SJCRH30 (cell line): ENCODE measurements at regions not wholly inside any gene's neighbourhood (a gene's known extent, or its start where the extent isn't known, plus 50 kb on each side); places are given as distances from the start of the nearest gene placed in this dataset.
A peak's percentile ranks its signal among the peaks of the same experiment; 100 is the strongest.
"Not testable (repeated sequence)": the region's sequence is repeated elsewhere in the genome, so short reads cannot be mapped to it uniquely, and the experiment has no call there.

Source experiments
- DNase-seq, 2 experiments: peaks; one replicate each; pipeline ENCODE4 v3.0.0-alpha.2; 2015 to 2020
- H3K27ac ChIP-seq: fragments of 250-450 bp; sonication (Bioruptor Pico); 2 replicates; pipeline ENCODE4 v1.5.1; 2020; ENCODE audit warnings: mild to moderate bottlenecking, moderate library complexity
- H3K27me3 ChIP-seq: fragments of 250-450 bp; sonication (Bioruptor Pico); 2 replicates; pipeline ENCODE4 v1.5.1; 2020; ENCODE audit warnings: mild to moderate bottlenecking, moderate library complexity
- H3K36me3 ChIP-seq: fragments of 250-450 bp; sonication (Bioruptor Pico); 2 replicates; pipeline ENCODE4 v1.5.1; 2020; ENCODE audit warnings: mild to moderate bottlenecking, moderate library complexity
- H3K4me1 ChIP-seq: fragments of 250-450 bp; sonication (Bioruptor Pico); 2 replicates; pipeline ENCODE4 v1.5.1; 2020; ENCODE audit warnings: mild to moderate bottlenecking, moderate library complexity
- H3K4me3 ChIP-seq: fragments of 250-450 bp; sonication (Bioruptor Pico); 2 replicates; pipeline ENCODE4 v1.5.1; 2020; ENCODE audit warnings: mild to moderate bottlenecking, moderate library complexity
- H3K9me3 ChIP-seq: fragments of 250-450 bp; sonication (Bioruptor Pico); replicated peaks from 2 replicates; pipeline ENCODE4 v1.5.1; 2020; ENCODE audit warnings: mild to moderate bottlenecking, moderate library complexity

DNA sequence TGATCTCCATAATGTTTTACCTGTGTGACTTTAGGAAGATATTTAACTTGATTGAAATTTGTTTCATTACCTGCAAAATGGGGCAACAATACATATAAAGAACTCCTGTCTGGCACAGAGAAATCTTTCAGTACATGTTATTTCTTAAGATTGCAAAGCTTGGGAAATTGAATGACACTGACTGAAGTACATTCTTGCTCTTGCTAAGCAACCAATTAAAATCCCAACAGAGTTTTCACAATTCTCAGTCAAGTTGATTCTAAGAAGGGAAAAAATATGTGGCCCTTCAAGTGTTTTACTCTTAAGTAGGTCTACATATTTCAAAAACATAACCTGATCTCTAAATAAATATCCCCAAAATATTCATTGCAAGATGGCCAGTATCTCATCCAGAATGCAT, 2187.0 kb upstream of the ACO1 start:
- DNase-seq = no peak
- Histone ChIP-seq H3K27me3 (no peaks in the 10 kb centered on the region), H3K9me3 (no peaks in the 10 kb centered on the region), H3K4me1 (no peaks in the 10 kb centered on the region), H3K36me3 (no peaks in the 10 kb centered on the region), H3K27ac (no peak overlapping the region), H3K4me3 (no peak overlapping the region)

DNA sequence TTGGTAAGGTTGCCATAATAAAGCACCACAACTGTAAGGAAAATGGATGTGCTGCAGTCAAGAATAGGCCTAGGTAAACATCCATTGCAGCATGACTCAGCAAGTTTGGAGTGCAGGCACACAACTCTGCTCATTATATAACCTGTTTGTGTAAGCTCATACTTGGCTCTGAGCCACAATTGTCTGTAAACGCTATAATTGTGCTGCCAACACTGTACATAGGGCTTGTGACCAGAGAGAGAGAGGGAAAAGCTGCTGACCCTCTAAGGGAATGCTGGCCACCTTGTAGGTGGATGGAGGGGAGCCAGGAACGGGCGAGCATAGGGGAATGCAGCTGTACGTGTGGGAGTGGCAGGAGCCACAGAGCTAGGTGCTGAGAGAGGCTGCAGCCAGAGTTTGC, 2186.5 kb upstream of the ACO1 start:
- no peak overlapping the region for H3K27ac ChIP-seq
- H3K9me3 ChIP-seq = no peaks in the 10 kb centered on the region
- no peaks in the 10 kb centered on the region for H3K36me3 ChIP-seq
- no peak overlapping the region for H3K4me3 ChIP-seq
- DNase-seq = peak; percentile 13 to 23
- no peaks in the 10 kb centered on the region for H3K27me3 ChIP-seq
- no peaks in the 10 kb centered on the region for H3K4me1 ChIP-seq

DNA sequence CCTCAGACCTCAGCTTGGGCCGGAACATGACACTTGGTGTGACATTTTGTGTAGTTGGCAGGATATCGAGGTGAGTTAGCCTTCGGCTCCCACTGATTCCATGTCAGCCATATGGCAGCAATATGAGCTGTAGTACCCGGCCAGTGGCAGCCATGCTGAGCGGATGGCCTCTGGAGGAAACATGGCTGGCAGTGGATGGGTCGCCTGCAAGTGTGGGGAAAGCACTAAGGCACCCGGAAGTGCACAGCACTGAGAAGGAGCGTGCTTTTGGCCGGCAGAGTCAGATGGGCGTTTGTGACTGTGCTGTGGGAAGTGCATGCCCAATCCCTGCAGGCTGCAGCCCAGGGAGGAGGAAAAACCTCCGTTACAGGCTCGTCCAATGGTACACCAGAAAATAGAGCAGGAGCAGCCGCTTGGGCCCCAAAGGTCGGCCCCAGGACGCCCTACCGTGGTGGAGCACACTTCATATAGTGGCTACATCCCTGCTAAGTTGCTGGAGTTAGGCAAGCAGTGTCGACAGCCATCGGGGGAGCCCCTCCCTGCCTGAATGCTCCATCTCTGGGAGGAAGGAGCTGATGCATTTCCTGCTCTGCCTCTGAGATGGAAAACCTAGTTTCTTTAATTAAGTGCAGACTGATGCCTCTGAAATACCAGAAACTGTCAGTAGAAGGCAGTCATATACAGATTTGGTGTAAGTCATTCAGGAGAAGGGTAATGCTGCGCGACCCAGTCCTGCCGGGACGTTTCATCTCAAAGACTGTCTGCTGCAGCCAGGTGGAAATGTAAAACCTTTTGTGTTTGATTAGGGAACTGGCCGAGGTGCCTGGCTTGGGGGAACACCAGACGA, 2185.8 kb upstream of the ACO1 start:
- no peak for DNase-seq
- Histone ChIP-seq H3K9me3 (no peaks in the 10 kb centered on the region), H3K4me3 (no peak overlapping the region), H3K36me3 (no peaks in the 10 kb centered on the region), H3K4me1 (no peaks in the 10 kb centered on the region), H3K27ac (no peak overlapping the region), H3K27me3 (no peaks in the 10 kb centered on the region)

DNA sequence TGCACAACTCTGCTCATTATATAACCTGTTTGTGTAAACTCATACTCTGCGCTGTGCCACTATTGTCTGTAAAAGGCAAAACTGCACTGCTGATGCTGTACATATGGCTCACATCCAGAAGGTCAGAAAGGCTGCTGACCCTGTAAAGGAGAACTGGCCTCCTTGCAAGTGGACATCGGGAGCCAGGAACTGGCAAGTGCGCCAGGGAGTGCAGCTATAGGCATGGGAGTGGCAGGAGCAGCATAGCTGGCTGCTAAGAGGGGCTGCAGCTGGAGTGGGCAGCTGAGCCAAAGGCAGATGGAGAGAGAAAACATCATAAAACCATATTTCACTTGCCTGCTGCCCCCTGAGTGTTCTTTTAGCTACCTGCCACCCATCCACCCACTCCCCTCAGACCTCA, 2183.4 kb upstream of the ACO1 start:
- H3K36me3 ChIP-seq = no peaks in the 10 kb centered on the region
- H3K9me3 ChIP-seq = no peaks in the 10 kb centered on the region
- no peaks in the 10 kb centered on the region for H3K27me3 ChIP-seq
- no peak overlapping the region for H3K27ac ChIP-seq
- no peak overlapping the region for H3K4me3 ChIP-seq
- H3K4me1 ChIP-seq = no peaks in the 10 kb centered on the region
- no peak for DNase-seq

DNA sequence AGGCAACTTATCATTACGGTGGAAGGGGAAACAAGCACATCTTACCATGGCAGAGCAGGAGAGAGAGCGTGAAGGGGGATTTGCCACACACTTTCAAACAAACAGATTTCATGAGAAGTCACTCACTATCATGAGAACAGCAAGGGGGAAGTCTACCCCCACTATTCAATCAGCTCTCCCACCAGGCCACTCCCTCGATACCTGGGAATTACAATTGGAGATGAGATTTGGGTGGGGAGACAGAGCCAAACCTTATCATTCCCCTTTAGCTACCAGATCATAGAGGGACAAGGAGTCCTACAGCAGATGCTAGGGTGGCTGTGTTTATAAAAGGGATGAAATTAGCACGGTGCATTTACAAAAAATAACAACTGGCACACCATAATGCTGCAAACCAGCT, 2149.4 kb upstream of the ACO1 start:
- Histone ChIP-seq H3K27me3 (no peaks in the 10 kb centered on the region), H3K4me3 (no peak overlapping the region), H3K4me1 (peaks cover 14% of the 10 kb centered on the region), H3K9me3 (no peaks in the 10 kb centered on the region), H3K27ac (peak overlapping the region; percentile 71), H3K36me3 (no peaks in the 10 kb centered on the region)
- DNase-seq = peak; percentile 30 to 63

DNA sequence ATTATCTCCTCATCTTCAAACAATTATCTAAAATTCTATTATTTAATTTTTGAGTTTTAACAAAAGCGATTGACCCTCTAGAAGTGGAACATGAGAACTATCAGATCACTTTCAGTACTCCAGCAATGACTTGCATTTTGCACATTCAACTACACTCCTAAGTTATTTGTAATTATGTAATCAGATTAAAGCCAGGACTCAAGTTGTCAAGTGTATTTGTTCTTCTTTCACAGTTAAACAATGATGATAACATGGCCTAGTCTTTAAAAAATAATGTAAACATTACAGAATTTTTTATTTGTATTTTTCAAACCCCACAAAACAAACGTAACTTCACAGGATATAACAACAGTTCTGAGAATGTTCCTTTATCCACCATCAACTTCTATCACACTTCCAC, 2148.9 kb upstream of the ACO1 start:
- Histone ChIP-seq H3K27me3 (no peaks in the 10 kb centered on the region), H3K9me3 (no peaks in the 10 kb centered on the region), H3K36me3 (no peaks in the 10 kb centered on the region), H3K4me1 (peaks cover 14% of the 10 kb centered on the region), H3K27ac (peak overlapping the region; percentile 71), H3K4me3 (no peak overlapping the region)
- DNase-seq = no peak

DNA sequence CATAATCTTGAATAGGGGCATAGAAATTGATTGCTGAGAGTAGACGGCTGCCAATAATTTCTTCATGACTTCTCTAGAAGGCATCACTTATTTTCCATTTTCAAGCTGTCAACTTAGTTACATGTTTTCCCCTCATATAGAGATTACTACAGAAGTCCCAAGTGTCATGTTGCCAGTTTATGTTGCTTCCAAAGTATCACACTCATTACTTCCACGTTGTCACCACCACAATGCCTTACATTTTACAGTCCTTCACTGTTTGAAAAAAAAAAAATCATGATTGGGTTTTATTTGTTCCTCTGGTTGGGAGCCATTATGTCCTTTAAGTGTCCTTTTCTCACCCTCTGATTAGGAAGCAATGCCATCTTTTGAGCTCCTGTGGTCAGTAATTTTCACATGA, 2144.6 kb upstream of the ACO1 start:
- Histone ChIP-seq H3K27me3 (no peaks in the 10 kb centered on the region), H3K27ac (no peak overlapping the region), H3K4me1 (peaks cover 11% of the 10 kb centered on the region), H3K36me3 (no peaks in the 10 kb centered on the region), H3K9me3 (no peaks in the 10 kb centered on the region), H3K4me3 (no peak overlapping the region)
- DNase-seq = no peak

DNA sequence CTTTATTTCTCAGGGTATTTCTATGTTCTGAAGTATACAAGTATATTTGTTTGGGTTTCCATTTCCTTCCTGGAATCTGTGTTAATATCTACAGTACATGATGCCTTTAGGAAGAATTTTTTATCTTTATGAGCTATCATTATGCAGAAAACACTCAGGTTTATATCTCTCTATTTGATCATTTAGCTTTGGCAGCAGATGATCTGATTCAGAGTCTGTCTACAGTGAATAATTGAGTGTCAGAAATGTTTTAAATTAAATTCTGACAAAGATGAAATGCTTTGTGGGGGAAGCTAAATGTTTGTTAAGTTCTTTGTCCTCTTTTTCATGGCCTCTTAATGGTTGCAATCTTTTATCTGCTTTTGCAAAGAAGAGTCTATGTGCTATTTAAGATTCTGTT, 2141.0 kb upstream of the ACO1 start:
- H3K4me1 ChIP-seq = no peaks in the 10 kb centered on the region
- no peak overlapping the region for H3K4me3 ChIP-seq
- no peak overlapping the region for H3K27ac ChIP-seq
- no peaks in the 10 kb centered on the region for H3K9me3 ChIP-seq
- H3K27me3 ChIP-seq = no peaks in the 10 kb centered on the region
- no peaks in the 10 kb centered on the region for H3K36me3 ChIP-seq
- DNase-seq = no peak

DNA sequence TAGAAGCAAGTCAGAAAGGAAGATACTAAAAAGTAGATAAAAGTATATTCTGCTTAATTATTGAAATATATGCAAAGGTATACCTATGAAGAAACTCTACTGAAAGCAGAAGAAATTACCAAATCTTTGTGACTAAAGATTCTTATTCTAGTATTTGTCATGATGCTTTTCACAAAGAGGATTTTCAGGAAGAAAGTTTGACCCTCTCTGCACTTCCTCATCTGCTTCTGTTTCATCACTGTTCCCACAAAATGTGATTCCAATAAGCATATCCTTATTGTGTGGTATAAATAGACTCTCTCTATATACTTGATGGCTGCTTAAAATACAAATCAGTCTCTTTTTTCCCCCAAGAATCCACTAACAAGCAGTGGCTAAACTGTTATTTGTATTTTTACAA, 2139.6 kb upstream of the ACO1 start:
- Histone ChIP-seq H3K27me3 (no peaks in the 10 kb centered on the region), H3K27ac (no peak overlapping the region), H3K4me1 (no peaks in the 10 kb centered on the region), H3K4me3 (no peak overlapping the region), H3K9me3 (no peaks in the 10 kb centered on the region), H3K36me3 (no peaks in the 10 kb centered on the region)
- DNase-seq = no peak

DNA sequence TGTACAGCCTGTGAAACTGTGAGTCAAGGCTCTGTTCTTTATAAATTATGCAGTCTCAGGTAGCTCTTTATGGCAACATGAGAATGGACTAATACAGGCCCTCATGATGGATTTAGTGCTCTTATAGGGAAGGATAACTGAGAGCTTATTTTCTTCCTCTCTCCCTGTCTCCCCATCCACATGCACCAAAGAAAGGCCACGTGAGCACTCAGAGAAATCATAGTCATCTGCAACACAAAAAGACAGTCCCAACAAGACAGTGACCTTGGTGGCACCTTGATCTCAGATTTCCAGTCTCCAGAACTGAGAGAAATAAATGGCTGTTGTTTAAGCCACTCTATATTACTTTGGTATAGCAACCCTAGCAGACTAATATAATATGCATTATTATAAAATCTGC, 2133.6 kb upstream of the ACO1 start:
- Histone ChIP-seq H3K4me1 (no peaks in the 10 kb centered on the region), H3K36me3 (no peaks in the 10 kb centered on the region), H3K9me3 (no peaks in the 10 kb centered on the region), H3K27ac (no peak overlapping the region), H3K27me3 (no peaks in the 10 kb centered on the region), H3K4me3 (no peak overlapping the region)
- DNase-seq = no peak

DNA sequence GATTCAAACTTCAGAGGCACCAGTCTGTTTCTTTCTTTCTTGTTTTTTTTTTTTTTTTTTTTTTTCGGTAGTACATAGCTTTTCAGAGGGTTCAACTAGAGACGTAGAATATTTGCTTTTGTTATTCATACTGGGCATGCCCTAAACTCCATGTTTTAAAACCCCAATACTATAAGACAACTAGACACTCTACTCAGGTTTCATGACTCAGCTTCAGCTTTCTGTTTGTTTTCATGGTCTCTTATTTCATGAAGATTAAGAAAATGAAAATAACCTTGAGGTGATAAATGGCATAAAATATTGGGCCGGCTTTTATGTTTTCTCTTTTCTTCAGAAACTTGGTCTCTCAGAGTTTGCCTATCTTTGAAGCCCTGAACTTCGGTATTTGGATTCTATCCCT, 2126.3 kb upstream of the ACO1 start:
- H3K4me1 ChIP-seq = no peaks in the 10 kb centered on the region
- no peaks in the 10 kb centered on the region for H3K27me3 ChIP-seq
- H3K27ac ChIP-seq = no peak overlapping the region
- no peaks in the 10 kb centered on the region for H3K36me3 ChIP-seq
- DNase-seq = peak in 1 of 2 experiments; percentile 8
- H3K4me3 ChIP-seq = no peak overlapping the region
- no peaks in the 10 kb centered on the region; the same call in 1 of the 2 replicates for H3K9me3 ChIP-seq

DNA sequence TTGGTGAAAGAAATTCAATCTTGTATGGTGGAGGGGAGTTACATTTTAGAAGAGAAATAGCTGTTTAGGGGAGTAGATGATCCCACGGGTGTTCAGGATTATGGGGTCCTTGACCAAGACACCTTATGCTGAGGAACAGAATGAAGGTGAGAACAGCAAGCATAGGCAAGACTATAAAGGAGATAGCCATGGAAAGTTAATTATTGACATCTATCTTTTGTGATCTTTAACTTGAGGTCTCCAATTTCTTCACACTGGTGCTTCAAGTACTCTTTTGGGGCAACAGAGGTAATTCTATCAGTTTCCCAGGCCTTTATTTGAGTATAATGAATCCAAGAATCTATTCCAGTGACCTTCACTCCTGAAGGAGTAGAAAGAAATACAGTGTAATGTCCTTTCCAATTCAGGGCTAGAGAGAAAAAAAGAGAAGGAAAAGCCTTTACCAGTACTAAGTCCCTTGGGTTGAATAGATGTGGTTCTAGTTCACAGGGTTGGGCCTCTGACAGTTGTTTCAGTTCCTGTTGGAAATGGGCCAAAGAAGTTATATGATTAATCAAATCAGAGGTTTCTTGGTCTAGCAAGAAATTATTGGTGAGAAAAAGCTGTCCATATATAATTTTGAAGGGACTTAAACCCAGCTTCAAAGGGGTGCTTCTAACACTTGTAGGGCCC, 2104.1 kb upstream of the ACO1 start:
- no peak for DNase-seq
- Histone ChIP-seq H3K36me3 (no peaks in the 10 kb centered on the region), H3K27ac (no peak overlapping the region), H3K4me1 (no peaks in the 10 kb centered on the region), H3K9me3 (no peaks in the 10 kb centered on the region; the same call in 1 of the 2 replicates), H3K27me3 (no peaks in the 10 kb centered on the region), H3K4me3 (no peak overlapping the region)

DNA sequence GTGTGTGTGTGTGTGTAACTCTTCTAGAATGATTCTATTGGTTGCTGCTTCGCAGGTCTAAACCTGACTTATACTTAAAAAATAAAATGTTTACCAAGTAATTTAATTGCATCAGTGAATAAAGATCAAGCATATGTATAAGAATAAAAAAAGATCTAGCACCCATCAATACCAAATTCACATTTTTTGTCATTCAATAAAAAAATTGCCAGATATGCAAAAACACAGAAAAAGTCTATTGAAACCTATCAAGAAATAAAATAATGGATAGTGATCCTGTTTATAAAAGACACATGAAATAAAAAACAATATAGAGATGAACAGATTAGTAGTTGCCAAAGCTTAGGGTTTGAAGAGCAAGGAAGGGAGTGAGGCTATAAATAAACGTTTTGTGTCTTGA, 2095.0 kb upstream of the ACO1 start:
- DNase-seq = no peak
- Histone ChIP-seq H3K27ac (no peak overlapping the region), H3K4me1 (peaks cover 25% of the 10 kb centered on the region), H3K4me3 (no peak overlapping the region), H3K27me3 (no peaks in the 10 kb centered on the region), H3K36me3 (0 out of 2 replicates have a peak, but pooled peaks cover 2% of the 10 kb centered on the region), H3K9me3 (peaks cover 8% of the 10 kb centered on the region; the same call in 1 of the 2 replicates)

DNA sequence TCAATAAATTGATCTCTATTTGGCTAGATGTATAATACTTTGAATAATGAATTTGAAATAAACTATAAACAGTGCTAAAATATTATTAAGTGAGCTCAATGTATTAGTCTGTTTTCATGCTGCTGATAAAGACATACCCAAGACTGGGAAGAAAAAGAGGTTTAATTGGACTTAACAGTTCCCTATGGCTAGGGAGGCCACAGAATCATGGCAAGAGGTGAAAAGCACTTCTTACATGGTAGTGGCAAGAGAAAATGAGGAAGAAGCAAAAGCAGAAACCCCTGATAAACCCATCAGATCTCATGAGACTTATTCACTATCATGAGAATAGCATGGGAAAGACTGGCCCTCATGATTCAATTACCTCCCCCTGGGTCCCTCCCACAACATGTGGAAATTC, 2092.4 kb upstream of the ACO1 start:
- not testable (repeated sequence) for H3K36me3 ChIP-seq, H3K4me3 ChIP-seq, H3K27me3 ChIP-seq
- Histone ChIP-seq H3K4me1 (peaks cover 43% of the 10 kb centered on the region), H3K9me3 (peaks cover 10% of the 10 kb centered on the region; the same call in 1 of the 2 replicates), H3K27ac (peak overlapping the region; percentile 97)
- peak in 1 of 2 experiments; percentile 23 for DNase-seq

DNA sequence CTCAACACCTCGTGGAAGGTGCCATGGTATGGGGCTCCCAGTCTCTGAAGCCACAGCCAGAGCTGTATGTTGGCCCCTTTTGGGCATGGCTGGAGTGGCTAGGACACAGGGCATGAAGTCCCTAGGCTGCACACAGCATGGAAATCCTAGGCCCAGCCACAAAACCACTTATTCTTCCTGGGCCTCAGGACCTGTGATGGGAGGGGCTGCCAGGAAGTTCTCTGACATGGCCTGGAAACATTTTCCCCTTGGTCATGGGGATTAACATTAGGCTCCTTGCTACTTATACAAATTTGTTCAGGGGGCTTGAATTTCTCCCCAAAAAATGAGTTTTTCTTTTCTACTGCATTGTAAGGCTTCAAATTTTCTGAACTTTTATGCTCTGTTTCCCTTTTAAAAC, 2091.2 kb upstream of the ACO1 start:
- H3K27ac ChIP-seq = peak overlapping the region; percentile 97
- no peak overlapping the region for H3K4me3 ChIP-seq
- H3K4me1 ChIP-seq = peaks cover 44% of the 10 kb centered on the region
- H3K9me3 ChIP-seq = peaks cover 10% of the 10 kb centered on the region; the same call in 1 of the 2 replicates
- no peaks in the 10 kb centered on the region for H3K27me3 ChIP-seq
- H3K36me3 ChIP-seq = 0 out of 2 replicates have a peak, but pooled peaks cover 2% of the 10 kb centered on the region
- peak; percentile 84 to 94 for DNase-seq
